Activated CD4-positive, alpha-beta T cell treated with anti-CD3 and anti-CD28 coated beads, Interleukin-2, amount 50 U/mL, for 4 hours (primary cell): ENCODE measurements at regions not wholly inside any gene's neighbourhood (a gene's known extent, or its start where the extent isn't known, plus 50 kb on each side); places are given as distances from the start of the nearest gene placed in this dataset.

Source experiments
- DNase-seq, 2 experiments: peaks; one replicate each; pipeline ENCODE4 v3.0.0-alpha.2; 2020

DNA sequence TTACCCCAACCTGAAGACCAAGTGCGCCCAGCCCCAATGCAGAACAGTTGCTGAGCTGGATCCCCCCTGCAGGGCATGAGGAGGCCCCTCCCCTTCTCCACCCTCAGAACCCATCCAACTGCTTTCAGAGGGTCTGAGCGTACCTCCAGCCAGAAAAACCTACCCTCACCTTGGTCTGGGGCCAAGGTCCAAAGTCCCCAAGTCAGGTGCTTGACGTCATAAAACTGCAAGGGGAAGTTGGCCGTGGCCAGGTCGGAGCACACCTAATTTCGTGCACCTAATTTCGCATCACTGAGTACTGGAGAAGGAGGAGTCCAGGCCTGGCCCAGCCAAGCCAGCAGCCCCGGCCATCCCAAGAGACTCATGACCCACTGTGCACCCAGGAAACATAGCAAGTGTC lies 289.8 kb downstream of the CTTN start:
- DNase-seq = no peak

DNA sequence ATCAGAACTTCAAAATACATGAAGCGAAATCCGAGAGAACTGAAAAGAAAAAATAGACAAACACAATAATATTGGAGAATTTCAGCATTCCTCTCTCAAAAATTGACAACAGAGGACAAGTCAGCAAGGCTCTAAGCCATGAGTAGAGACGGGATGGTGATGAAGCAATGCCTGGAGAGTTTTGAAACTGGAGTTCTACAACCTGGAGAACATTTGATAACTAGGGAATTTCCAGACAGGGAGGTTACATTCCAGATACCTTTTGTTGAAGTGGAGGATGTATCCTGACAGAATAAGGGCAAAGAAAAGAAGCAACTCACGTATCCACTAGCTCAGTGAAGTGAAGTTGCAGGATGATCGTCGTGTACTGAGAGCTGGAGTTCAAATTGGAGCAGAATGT lies 291.4 kb downstream of the CTTN start:
- DNase-seq = no peak

DNA sequence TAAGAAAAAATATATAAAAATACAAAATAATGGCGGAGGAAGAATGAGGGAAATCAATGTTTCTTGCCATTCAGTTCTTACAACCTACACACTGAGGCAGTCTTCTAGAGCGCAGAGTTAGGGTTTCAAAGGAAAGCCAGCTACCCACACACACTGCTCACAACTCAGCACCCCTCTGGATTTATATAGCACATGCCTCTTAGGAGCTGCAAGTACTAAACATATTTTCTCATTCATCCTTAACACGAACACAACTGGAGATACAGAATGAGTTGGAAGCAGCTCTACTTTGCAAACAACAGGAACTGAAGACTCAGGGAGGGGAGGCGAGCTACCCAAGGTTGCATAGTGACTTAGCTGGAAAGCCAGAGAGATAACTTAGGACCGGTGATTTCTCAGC lies 293.8 kb downstream of the CTTN start:
- no peak for DNase-seq

DNA sequence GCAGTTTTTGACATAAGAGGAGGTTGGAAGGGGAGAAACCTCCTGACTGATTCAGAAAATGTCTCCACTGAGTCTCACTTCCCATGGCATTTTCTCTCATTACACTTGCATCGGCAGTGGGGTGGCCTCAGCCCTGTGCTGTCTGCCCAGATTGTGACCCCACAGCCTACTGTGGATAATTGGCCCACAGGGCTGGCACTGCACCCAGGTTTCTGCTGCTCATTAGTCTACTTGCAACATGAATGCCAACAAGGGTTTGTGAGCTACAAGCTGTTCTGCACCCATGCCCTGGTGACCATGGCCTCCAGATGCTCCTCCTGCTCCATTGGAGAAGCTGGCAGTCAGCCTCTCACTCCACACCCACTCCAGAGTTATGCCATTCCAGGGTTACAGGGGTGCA lies 296.0 kb downstream of the CTTN start:
- no peak for DNase-seq

DNA sequence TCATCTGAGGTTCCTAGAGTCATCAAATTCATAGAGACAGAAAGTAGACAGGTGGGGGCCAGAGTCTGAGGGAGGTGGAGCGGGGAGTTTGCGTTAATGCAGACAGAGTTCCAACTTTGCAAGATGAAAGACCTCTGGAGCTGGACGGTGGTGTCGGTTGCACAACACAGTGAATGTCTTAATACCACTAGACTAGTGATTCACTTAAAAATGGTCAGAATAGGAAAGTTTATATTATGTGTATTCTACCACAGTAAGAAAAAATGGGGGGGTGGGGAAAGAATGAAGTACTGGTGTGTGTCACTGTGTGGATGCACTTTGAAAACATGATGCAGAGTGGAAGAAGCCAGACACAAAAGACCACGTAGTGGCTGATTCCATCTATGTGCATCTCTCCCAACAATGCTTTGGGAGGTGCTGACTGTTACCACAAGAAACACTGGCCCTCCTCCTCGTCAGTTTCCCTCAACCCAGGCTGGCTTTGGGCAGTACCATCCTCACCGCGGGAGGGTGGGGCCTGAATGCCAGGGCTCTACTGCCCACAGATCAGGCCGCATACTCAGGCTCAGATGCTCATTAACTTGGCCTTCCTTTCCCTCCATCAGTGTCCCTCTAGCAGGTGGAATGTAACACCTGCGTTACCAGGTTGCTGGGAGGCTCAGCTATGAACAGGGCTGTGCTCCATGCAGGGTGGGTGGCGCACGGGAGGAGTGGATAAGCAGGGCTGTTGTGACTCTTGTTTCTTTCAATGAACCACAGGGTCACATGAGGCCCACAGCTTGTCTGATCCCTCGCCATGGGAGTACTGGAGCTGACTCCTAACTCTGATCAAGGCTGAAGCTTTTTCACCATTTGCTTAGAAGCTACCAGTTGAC lies 297.0 kb downstream of the CTTN start:
- DNase-seq = no peak

DNA sequence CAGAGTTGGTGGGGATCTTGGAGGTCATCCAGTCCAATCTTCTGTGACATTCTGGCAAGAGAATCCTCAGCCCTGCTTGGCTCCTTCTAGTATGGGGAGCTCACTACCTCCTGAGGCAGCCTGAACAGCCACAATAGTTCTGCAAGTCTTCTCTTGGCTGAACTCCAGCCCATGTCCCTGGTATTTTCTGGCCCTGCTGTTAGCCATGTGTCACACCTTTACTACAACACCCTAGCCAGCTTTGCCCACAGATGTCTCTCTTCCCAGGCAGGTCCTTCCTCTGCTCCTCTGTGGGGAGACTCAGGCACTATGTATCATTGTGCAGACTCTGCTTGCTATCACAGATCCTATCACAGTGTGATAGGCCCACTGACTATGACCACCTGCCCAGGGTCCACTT lies 297.7 kb downstream of the CTTN start:
- no peak for DNase-seq

DNA sequence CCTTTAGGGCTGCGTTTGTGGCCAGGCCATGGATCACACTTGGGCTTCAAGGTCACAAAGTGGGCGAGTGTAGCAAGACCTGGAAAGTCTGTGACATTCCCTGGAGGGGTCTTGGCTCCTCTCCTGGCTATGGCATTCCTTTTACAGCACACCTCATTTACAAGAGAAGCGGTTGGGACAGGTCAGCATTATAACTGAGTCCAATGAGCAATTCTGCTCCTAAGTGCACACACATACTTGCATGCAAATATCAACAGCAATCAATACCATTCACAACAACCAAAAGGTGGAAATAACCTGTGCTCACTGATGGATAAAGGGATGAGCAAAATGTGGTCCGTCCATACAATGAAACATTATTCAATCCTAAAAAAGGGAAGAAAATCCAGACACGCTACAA lies 298.2 kb downstream of the CTTN start:
- no peak for DNase-seq

DNA sequence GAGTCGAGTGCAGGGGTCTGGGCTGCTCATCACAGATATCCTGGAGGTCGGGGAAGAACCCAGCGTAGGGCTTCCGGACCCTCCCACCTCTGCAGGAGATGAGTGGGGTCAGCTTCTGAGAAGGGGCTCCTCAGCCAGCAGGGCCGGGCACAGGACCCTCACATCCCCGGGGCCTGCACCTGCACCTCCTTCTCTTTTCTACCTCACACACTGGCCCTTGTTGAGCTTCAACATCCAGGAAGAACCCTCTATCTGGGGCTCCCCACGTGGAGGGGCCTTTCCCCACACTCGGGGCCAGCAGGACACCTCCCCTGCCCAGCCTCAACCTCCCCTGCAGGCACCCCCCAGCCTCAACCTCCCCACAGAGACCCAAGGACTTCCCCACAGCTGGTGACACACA lies 299.4 kb downstream of the CTTN start:
- DNase-seq = no peak

DNA sequence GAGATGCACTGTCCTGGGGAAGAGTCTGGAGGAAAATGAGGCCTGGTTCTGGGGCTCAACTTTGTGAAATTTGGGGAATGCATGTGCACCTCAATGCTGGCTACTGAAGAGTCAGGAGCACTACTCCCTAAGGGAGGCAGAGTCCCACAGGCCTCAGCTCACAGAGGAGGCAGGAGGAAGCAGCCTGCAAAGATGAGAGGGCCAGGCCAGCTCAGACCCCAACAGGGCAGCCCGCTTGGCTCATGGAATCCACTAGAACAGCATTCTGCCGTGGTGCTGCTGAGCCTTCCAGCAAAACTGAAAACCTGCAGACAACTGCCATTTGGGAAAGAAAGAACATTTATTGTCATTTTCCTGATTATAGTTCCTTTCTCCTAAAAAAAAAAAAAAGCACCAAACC lies 300.5 kb downstream of the CTTN start:
- DNase-seq = no peak

DNA sequence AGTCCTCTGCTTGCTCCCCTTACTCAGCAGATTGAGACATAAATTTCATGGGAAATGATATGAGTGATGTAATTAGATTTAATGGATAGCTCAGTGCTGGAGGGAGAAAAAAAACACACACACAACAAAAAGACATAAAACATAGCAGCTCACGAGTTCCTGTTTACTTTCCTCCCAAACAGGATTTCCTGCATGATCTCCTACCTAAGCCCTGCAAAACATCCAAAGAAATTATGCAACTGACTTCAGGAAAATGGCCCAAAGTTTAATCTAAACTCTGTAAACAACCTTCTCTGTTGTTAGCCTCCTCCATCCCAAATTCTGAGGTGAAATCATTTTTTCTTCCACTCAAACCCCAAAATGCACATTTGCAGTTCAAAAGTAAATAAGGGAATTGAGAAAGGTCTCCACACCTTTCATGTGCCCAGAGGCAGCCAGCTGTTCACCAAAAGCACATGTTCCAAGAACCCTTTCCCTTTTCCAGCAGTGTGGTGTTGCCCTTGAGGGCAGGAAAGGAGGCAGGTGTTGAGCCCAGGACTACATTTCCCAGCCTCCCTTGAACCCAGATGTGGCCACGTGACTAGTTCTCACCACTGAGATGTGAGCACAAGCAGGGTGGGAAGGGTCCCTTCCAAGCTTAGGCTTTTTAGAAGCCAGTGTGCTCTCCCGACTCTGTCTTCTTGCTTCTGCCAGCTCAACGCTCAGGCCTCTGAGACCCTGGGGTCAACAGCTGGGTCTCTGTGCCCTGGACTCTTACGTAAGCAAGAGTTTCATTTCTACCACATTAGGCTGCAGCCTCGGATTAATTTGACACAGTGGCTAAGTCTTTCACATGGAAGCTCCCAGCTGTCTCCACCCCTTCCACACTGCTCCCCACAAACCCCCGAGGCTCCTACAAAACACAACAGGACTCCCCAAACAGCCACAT lies 301.2 kb downstream of the CTTN start:
- DNase-seq = no peak

DNA sequence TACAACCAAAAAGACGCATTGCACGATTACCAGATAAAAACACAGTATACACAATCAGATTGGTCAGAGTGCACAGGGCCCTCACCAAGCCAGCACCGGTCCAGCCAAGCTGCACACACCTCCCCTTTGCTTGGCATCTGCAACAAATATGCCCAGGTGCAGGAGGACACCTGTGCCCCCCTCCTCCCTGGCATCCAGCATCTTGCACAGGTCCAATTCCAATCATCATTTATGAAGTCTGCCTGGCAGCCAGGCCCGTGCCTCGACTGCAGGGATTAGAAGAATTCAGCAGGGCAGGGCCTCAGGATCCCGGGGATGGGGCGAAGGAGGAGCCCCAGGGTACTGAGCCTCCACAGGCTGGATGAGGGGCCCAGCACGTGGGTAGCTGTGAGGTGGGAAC lies 302.1 kb downstream of the CTTN start:
- DNase-seq = no peak

DNA sequence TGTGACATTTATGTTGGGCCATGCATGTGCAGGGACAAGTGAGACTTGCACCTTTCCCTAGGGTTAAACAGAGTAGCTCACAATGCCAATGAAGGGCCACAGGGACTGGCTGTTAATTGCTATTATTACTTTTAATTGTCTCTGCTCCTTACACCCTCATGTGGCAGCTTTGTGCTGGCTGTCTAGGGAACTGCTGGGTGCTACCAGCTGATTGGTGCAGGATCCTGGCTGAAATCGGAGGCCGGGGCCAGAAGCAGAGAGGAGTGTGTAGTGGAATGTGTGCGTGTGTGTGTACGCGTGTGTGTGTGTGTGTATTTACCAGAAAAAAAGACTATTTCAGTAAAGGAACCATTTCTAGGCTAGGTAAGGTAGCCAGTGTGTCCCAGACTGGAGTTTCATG lies 302.5 kb downstream of the CTTN start:
- no peak for DNase-seq

DNA sequence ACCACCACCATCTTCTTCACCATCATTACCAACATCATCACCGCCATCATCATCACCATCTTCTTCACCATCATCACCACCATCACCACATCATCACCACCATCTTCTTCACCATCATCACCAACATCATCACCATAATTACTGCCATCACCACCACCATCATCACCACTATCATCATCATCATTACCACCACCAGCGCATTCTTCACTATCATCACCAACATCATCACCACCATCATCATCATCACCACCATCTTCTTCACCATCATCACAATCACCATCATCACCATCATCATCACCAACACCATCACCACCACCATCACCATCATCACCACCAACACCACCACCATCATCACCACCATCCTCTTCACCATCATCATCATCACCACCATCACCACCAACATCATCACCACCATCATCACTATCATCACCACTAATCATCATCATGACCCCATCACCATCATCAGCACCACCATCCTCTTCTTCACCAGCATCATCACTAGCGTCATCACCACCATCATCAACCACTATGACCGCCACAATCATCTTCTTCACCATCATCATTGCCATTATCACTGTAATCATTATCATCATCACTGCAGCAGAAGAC lies 303.8 kb downstream of the CTTN start:
- no peak for DNase-seq

DNA sequence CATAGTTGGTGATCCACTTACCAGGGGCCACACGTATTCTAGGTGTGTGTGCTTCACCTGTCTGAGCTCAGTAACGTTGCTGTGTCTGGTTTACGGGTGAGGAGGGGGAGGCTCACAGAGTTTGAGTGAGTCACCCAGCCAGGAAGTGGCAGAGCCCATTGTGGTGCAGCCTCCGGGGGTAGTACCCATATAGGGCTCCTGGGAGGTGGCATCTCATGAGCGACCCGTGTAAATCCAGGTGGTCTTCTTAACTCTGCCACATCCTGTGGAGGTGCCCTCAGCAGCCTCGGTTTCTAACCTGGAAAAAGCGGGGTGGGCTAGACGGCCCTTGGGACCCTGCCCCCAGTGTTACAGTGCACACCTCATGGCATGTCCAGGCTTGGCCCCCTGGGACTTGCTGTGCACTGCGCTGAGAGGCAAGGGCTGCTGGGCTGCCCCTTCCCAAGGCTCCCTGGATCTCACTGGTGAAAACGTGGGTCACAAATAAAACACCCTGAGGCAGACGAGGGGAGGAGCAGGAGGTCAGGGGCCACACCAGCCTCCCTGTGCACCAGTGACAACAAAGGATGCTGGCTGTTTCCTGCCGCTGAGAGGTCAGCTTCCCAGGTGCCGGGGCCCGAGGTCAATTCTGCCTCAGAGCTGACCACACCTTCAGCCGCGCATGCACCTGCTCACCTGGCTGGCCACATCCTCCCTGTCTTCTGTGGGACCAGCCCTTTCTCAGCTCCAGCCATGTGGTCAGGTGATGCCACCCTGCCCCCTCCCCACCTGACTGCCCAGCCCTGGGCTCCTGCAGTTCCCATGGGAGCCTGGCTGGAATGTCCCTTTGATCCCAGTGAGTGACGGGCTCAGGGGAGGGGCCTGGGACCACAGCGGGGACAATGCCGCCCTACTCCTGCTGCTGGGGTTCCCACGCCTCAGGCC lies 305.1 kb downstream of the CTTN start:
- DNase-seq = no peak

DNA sequence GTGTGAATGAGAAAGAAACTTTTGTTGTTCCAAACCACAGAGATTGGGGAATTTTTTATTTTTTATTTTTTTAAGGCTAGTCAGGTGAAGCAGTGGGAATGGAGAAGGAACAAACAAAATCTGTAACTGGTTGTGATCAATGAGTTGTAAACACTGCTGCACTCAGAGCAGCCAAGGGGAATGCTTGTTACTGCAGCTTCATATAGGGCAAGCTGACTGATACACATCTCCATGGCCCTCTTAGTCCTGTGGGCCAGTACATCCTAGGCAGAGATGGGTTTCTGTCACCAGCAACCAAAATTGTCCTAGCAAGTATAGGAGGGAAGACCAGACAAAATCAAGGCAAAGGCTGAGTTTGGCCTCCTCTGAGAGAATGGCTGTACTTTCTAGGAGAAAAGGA lies 306.8 kb downstream of the CTTN start:
- no peak for DNase-seq

DNA sequence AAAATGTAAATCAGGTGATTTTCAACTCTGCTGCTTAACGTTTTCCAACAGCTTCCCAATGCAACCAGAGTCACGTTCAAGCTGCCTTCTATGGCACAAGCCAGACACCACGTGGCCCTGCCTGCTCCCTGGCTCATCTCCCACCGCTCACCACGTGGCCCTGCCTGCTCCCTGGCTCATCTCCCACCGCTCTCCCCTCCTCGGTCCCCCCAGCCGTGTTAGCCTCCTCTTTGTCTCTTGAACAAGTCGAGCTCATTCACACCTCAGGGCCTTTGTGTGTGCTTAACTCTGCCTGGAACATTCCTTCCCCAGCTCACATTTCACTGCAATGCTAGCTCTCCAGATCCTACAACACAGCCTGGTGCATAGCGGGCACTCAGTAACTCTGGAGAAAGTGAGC lies 307.6 kb downstream of the CTTN start:
- no peak for DNase-seq

DNA sequence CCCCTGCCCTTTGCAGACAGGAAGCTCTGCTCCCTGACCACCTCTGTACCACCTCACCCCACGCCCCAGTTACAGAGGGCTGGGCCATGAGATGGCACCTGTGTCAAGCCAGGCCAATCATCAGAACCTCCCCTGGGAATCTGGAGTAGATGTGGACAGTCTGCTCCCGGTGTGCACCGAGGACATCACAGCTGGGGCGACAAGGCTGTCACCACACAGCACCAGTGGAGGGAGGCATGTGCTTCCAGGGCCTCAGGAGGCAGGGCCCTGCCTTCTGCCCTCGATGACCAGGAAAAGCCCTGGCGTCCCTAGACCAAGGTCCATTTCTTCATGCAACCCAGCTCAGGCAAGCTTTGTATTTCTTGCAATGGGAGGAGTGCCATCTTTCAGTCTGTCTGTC lies 309.5 kb downstream of the CTTN start:
- no peak for DNase-seq

DNA sequence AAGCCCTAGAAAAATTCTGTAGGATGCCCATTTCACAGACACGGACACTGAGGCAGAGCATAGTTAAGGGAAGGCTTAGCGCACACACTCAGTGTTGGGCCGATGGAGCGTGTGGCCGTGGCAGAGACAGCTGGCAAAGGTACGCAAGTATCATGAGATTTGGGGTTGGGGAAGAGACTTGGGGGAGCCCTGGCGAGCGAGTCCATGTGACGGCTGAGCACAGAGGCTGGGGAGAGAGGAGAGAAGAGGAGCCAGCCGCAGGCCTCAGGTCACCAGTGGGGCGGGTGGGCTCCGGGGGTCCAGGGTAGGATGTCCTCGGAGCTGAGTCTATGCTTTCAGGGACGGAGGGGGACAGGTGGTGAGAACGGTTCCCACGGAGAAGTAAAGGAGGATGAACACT lies 311.3 kb downstream of the CTTN start:
- no peak for DNase-seq

DNA sequence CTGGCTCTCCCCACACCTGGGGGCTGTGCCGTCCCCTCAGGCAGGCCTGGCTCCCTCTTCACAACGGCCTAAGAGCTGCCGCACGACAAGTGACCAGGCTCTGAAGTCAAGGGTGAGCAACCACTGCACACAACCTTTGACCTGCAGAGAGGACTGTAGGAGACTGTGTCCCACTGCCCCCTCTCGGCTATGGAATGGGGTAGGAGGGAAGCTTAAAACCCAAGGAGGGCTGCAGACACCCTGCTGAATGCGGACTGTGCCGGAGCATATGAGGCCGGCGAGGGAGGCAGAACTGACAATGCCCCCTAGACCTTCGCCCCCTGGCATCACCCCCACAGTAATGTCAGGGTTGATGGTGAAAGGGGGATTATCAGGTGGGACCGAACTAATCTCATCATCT lies 311.9 kb downstream of the CTTN start:
- DNase-seq = no peak

DNA sequence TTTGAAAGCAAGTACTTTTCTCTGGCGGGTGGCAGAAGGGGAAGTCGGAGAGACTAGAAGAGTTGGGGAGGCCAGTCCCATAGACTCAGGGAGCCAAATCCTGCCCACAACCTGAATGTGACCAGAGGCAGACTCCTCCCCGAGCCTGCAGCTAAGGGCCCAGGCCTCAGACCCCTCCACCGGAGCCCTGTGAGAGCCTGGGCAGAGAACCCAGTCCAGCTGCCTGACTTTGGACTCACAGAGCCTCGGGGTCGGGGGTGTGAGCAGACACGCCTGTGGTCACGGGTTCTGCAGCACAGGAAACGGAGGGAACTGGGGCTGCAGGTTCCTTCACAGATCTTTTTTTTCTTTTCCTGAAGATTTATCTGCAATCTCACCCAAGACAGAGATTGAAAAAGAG lies 312.3 kb downstream of the CTTN start:
- DNase-seq = no peak

DNA sequence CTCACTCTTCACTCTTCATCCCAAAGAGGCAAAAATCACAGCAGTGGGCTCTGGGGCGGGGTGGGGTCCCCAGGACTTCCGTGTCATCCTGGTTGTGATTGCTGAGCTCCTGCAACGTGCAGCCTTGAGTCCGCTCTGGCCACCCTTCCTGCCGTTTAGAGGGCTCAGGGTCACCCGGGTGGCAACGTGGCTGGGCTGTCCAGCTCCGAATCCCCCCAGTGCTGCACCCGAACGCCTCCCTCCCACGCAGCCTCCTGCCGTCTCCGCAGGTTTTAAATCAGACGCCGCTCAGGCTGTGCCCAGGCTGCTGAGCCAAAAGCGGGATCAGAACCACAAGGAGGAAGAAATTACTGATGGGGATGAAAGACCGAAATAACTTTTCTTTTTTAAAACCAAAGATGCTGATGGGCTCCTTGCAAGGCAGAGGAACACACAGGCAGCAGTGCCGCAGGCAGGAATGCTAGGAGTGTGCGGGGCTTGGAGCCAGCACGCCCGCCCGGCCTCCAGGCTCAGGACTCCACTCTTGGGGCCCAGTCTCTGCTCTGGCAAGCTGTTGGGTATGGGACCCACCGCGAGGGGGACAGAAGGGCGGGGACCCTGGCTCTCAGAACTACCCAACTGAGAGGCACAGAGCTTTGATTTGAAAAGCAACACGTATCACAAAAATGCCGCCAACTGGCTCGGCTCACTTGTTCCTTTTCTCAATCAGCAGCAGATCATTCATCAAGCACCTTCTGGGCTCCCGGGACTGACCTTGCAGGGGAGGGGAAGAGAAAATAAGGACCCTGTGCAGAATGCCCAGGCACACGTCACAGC lies 313.0 kb downstream of the CTTN start:
- DNase-seq = no peak

DNA sequence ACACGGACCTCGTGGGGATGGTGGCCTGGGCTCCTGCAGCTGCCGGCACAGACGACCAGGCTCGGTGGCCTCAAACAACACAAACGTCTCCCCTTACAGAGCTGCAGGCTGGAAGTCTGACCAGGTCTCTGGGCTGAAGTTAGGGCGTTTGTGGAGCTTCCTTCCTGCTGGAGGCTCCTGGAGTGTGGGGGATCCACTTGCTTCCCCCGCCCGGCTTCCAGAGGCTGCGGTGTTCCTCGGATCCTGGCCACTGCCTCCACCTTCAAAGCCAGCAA lies 313.5 kb downstream of the CTTN start:
- no peak for DNase-seq
